H1 (cell line): ENCODE measurements at regions not wholly inside any gene's neighbourhood (a gene's known extent, or its start where the extent isn't known, plus 50 kb on each side); places are given as distances from the start of the nearest gene placed in this dataset.

ENCODE experiments used
- ASH2L ChIP-seq: fragments of 200-600, 300-600 bp; sonication (generic); IDR thresholded peaks from one replicate; pipeline ENCODE4 v1.7.1; 2017; ENCODE audit warnings: low read length
- BACH1 ChIP-seq: IDR thresholded peaks from 2 replicates; pipeline ENCODE4 v1.6.1; 2012; ENCODE audit warnings: low read length, improper control_type of control experiment
- CBX8 ChIP-seq: fragments of 300-800, 300-1000 bp; sonication (generic); IDR thresholded peaks from 2 replicates; pipeline ENCODE4 v1.7.1; 2016; ENCODE audit warnings: low read depth, low read length, borderline replicate concordance
- CHD7 ChIP-seq: fragments of 300-600 bp; sonication (generic); IDR thresholded peaks from 2 replicates; pipeline ENCODE4 v1.7.1; 2012; ENCODE audit warnings: low read length, moderate library complexity, mild to moderate bottlenecking, inconsistent platforms; ENCODE audit not compliant: insufficient replicate concordance
- CREB1 ChIP-seq: IDR thresholded peaks from 2 replicates; pipeline ENCODE4 v1.6.1; 2012; ENCODE audit warnings: inconsistent platforms
- E2F6 ChIP-seq: IDR thresholded peaks from 2 replicates; pipeline ENCODE4 v1.6.1; 2012; ENCODE audit warnings: inconsistent platforms
- EGR1 ChIP-seq: IDR thresholded peaks from 2 replicates; pipeline ENCODE4 v1.6.1; 2011; ENCODE audit warnings: low read depth, low read length, borderline replicate concordance
- GTF2F1 ChIP-seq: IDR thresholded peaks from 2 replicates; pipeline ENCODE4 v1.6.1; 2012; ENCODE audit warnings: low read depth, low read length, improper control_type of control experiment, borderline replicate concordance
- JUND ChIP-seq: IDR thresholded peaks from 2 replicates; pipeline ENCODE4 v1.6.1; 2011; ENCODE audit warnings: mild to moderate bottlenecking, improper control_type of control experiment, low read length
- PHF8 ChIP-seq: fragments of 200-600 bp; sonication (generic); conservative IDR thresholded peaks from 2 replicates; pipeline ENCODE4 v1.7.1; 2012; ENCODE audit warnings: low read depth, mild to moderate bottlenecking, inconsistent platforms, low read length, moderate library complexity
- POLR2A ChIP-seq, 2 experiments: IDR thresholded peaks; 1 replicate in 1 of 2; 2 replicates in 1 of 2; pipeline ENCODE4 v1.6.1; 2011; ENCODE audit warnings: low read depth in 2 of 2, low read length in 2 of 2, mild to moderate bottlenecking in 2 of 2; ENCODE audit errors: control extremely low read depth in 1 of 2
- RBBP5 ChIP-seq: IDR thresholded peaks from 2 replicates; pipeline ENCODE4 v1.7.1; 2012; ENCODE audit warnings: low read depth, mild to moderate bottlenecking, inconsistent platforms, low read length, moderate library complexity, borderline replicate concordance
- YY1 ChIP-seq: IDR thresholded peaks from 2 replicates; pipeline ENCODE4 v1.6.1; 2011; ENCODE audit warnings: low read depth, mild to moderate bottlenecking, low read length

- TF ChIP-seq CHD7 (no peak), CREB1 (no peak), EGR1 (no peak), GTF2F1 (no peak), BACH1 (no peak), JUND (no peak), CBX8 (no peak), POLR2A (IDR thresholded peaks at IDR 0.05; ENCODE audit: control extremely low read depth in 1 of 2, low read depth in 2 of 2, low read length in 2 of 2) (no peak), PHF8 (no peak), E2F6 (no peak), YY1 (no peak), ASH2L (no peak), RBBP5 (no peak)
- TF ChIP-seq, all 59 proteins: peak for 0
Measured at GRCh38 chr11:23542816-23543215, 682.5 kb upstream of the CCDC179 start (continued).
